ENCODE measurements at regions not wholly inside any gene's neighbourhood (a gene's known extent, or its start where the extent isn't known, plus 50 kb on each side); places are given as distances from the start of the nearest gene placed in this dataset.

GRCh38 chr11:43074810-43075209, 237.0 kb upstream of the API5 start:
- TF ChIP-seq TAF1 (IDR thresholded peaks at IDR 0.05; ENCODE audit: low read depth, low read length) (no peak), POLR2A (IDR thresholded peaks at IDR 0.05; ENCODE audit: low read depth, low read length) (no peak), POLR2AphosphoS5 (IDR thresholded peaks at IDR 0.05; ENCODE audit: low read depth, low read length) (no peak), PAX5 (IDR thresholded peaks at IDR 0.05; ENCODE audit: insufficient read depth, low read length, severe bottlenecking) (no peak)

Data from GM12891 (cell line).